ENCODE measurements at regions not wholly inside any gene's neighbourhood (a gene's known extent, or its start where the extent isn't known, plus 50 kb on each side); places are given as distances from the start of the nearest gene placed in this dataset.

GRCh38 chr6:91366781-91367180 is 779.9 kb upstream of the MAP3K7 start:
- Histone ChIP-seq H3K9me3 (ENCODE audit: insufficient read depth, low read length) (no peaks in the 10 kb centered on the region), H3K27me3 (ENCODE audit: insufficient read depth, insufficient read length) (no peaks in the 10 kb centered on the region), H3K9ac (ENCODE audit: insufficient read length, low read depth) (no peak overlapping the region), H3K4me3 (ENCODE audit: insufficient read length, low read depth) (no peak overlapping the region), H3K36me3 (ENCODE audit: insufficient read depth, insufficient read length, low read length) (no peaks in the 10 kb centered on the region), H3K4me1 (ENCODE audit: insufficient read depth, insufficient read length) (no peaks in the 10 kb centered on the region)
- TF ChIP-seq YY1 (IDR thresholded peaks at IDR 0.05; ENCODE audit: insufficient read depth, insufficient read length) (no peak), ZNF274 (IDR thresholded peaks at IDR 0.05; ENCODE audit: low read depth, low read length) (no peak), SUZ12 (IDR thresholded peaks at IDR 0.05; ENCODE audit: extremely low read depth, insufficient read depth, insufficient read length) (no peak)
- no peak for DNase-seq (ENCODE audit: low read depth, low spot score)

- no peak overlapping the region for H3K9ac ChIP-seq (ENCODE audit: insufficient read length, low read depth)
- H3K4me3 ChIP-seq (ENCODE audit: insufficient read length, low read depth): no peak overlapping the region
- no peak for DNase-seq (ENCODE audit: low read depth, low spot score)
- no peaks in the 10 kb centered on the region for H3K27me3 ChIP-seq (ENCODE audit: insufficient read depth, insufficient read length)
- H3K36me3 ChIP-seq (ENCODE audit: insufficient read depth, insufficient read length, low read length): no peaks in the 10 kb centered on the region
- H3K4me1 ChIP-seq (ENCODE audit: insufficient read depth, insufficient read length): no peaks in the 10 kb centered on the region
- TF ChIP-seq YY1 (IDR thresholded peaks at IDR 0.05; ENCODE audit: insufficient read depth, insufficient read length): no peak
- no peak for TF ChIP-seq ZNF274 (IDR thresholded peaks at IDR 0.05; ENCODE audit: low read depth, low read length)
- no peak for TF ChIP-seq SUZ12 (IDR thresholded peaks at IDR 0.05; ENCODE audit: extremely low read depth, insufficient read depth, insufficient read length)
- no peaks in the 10 kb centered on the region for H3K9me3 ChIP-seq (ENCODE audit: insufficient read depth, low read length)
These were observed 772.1 kb upstream of the MAP3K7 start for GRCh38 chr6:91358986-91359385.

GRCh38 chr6:91352878-91353277 is 766.0 kb upstream of the MAP3K7 start:
- Histone ChIP-seq H3K4me1 (ENCODE audit: insufficient read depth, insufficient read length) (no peaks in the 10 kb centered on the region), H3K27me3 (ENCODE audit: insufficient read depth, insufficient read length) (no peaks in the 10 kb centered on the region), H3K9me3 (ENCODE audit: insufficient read depth, low read length) (no peaks in the 10 kb centered on the region), H3K4me3 (ENCODE audit: insufficient read length, low read depth) (no peak overlapping the region), H3K9ac (ENCODE audit: insufficient read length, low read depth) (no peak overlapping the region), H3K36me3 (ENCODE audit: insufficient read depth, insufficient read length, low read length) (no peaks in the 10 kb centered on the region)
- TF ChIP-seq SUZ12 (IDR thresholded peaks at IDR 0.05; ENCODE audit: extremely low read depth, insufficient read depth, insufficient read length): no peak
- TF ChIP-seq YY1 (IDR thresholded peaks at IDR 0.05; ENCODE audit: insufficient read depth, insufficient read length): no peak
- TF ChIP-seq ZNF274 (IDR thresholded peaks at IDR 0.05; ENCODE audit: low read depth, low read length): no peak
- DNase-seq (ENCODE audit: low read depth, low spot score): no peak

- no peaks in the 10 kb centered on the region for H3K36me3 ChIP-seq (ENCODE audit: insufficient read depth, insufficient read length, low read length)
- no peak for DNase-seq (ENCODE audit: low read depth, low spot score)
- H3K9ac ChIP-seq (ENCODE audit: insufficient read length, low read depth): no peak overlapping the region
- TF ChIP-seq ZNF274 (IDR thresholded peaks at IDR 0.05; ENCODE audit: low read depth, low read length) (no peak), SUZ12 (IDR thresholded peaks at IDR 0.05; ENCODE audit: extremely low read depth, insufficient read depth, insufficient read length) (no peak), YY1 (IDR thresholded peaks at IDR 0.05; ENCODE audit: insufficient read depth, insufficient read length) (no peak)
- H3K9me3 ChIP-seq (ENCODE audit: insufficient read depth, low read length): no peaks in the 10 kb centered on the region
- H3K4me3 ChIP-seq (ENCODE audit: insufficient read length, low read depth): no peak overlapping the region
- H3K27me3 ChIP-seq (ENCODE audit: insufficient read depth, insufficient read length): no peaks in the 10 kb centered on the region
- H3K4me1 ChIP-seq (ENCODE audit: insufficient read depth, insufficient read length): no peaks in the 10 kb centered on the region
These were observed 765.4 kb upstream of the MAP3K7 start for GRCh38 chr6:91352321-91352720.

DNA sequence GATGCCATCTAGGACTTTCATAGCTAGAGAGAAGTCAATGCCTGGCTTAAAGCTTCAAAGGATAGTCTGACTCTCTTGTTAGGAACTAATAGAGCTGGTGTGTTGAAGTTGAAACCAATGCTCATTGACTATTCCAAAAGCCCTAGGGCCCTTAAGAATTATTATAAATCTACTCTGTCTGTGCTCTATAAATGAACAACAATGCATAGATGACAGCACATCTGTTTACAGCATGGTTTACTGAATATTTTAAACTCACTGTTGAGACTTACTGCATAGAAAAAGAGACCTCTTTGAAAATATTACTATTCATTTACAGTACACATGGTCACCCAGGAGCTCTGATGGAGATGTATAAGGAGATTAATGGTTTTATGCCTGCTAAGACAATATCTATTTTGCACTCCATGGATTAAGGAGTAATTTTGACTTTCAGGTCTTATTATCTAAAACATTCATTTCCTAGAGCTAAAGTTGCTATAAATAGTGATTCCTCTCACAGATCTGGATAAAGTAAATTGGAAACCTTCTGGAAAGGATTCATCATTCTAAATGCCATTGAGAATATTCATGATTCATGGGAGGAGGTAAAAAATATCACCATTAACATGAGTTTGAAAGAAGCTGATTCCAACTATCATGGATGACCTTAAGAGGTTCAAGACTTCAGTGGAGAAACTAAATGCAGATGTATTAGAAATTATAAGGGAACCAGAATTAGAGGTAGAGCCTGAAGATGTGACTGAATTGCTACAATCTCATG is 763.5 kb upstream of the MAP3K7 start:
- H3K27me3 ChIP-seq (ENCODE audit: insufficient read depth, insufficient read length): no peaks in the 10 kb centered on the region
- H3K36me3 ChIP-seq (ENCODE audit: insufficient read depth, insufficient read length, low read length): no peaks in the 10 kb centered on the region
- no peaks in the 10 kb centered on the region for H3K9me3 ChIP-seq (ENCODE audit: insufficient read depth, low read length)
- no peak overlapping the region for H3K4me3 ChIP-seq (ENCODE audit: insufficient read length, low read depth)
- TF ChIP-seq SUZ12 (IDR thresholded peaks at IDR 0.05; ENCODE audit: extremely low read depth, insufficient read depth, insufficient read length): no peak
- TF ChIP-seq YY1 (IDR thresholded peaks at IDR 0.05; ENCODE audit: insufficient read depth, insufficient read length): no peak
- TF ChIP-seq ZNF274 (IDR thresholded peaks at IDR 0.05; ENCODE audit: low read depth, low read length): no peak
- no peaks in the 10 kb centered on the region for H3K4me1 ChIP-seq (ENCODE audit: insufficient read depth, insufficient read length)
- no peak for DNase-seq (ENCODE audit: low read depth, low spot score)
- H3K9ac ChIP-seq (ENCODE audit: insufficient read length, low read depth): no peak overlapping the region

GRCh38 chr6:91341473-91341872 is 754.6 kb upstream of the MAP3K7 start:
- no peaks in the 10 kb centered on the region for H3K36me3 ChIP-seq (ENCODE audit: insufficient read depth, insufficient read length, low read length)
- no peaks in the 10 kb centered on the region for H3K9me3 ChIP-seq (ENCODE audit: insufficient read depth, low read length)
- H3K4me1 ChIP-seq (ENCODE audit: insufficient read depth, insufficient read length): no peaks in the 10 kb centered on the region
- no peak overlapping the region for H3K9ac ChIP-seq (ENCODE audit: insufficient read length, low read depth)
- no peak for DNase-seq (ENCODE audit: low read depth, low spot score)
- H3K4me3 ChIP-seq (ENCODE audit: insufficient read length, low read depth): no peak overlapping the region
- H3K27me3 ChIP-seq (ENCODE audit: insufficient read depth, insufficient read length): no peaks in the 10 kb centered on the region
- no peak for TF ChIP-seq YY1 (IDR thresholded peaks at IDR 0.05; ENCODE audit: insufficient read depth, insufficient read length)
- TF ChIP-seq SUZ12 (IDR thresholded peaks at IDR 0.05; ENCODE audit: extremely low read depth, insufficient read depth, insufficient read length): no peak
- TF ChIP-seq ZNF274 (IDR thresholded peaks at IDR 0.05; ENCODE audit: low read depth, low read length): no peak

DNA sequence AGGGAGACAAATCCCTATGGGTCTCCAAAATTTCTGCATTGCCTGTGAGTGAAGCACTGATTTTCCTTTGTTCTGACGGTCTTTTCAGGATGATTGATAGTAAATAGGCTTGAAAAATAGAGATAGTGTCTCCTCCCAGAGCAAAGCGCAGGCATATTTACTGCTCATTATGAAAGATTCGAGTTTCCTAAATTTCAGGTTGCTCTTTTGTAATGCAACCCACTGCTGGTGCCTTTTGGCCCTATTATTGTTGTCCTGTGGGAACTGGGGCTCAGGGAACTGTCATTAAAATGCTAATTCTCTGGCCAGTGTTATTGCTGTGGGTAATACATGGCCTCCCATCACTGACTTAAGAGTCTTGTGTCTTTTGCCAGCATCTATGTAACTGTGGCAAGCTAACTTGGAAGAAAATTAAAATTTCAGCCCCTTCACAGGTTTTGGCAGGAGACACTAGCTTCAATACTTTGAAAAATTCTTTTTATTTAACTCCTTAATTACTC is 754.1 kb upstream of the MAP3K7 start:
- no peak overlapping the region for H3K9ac ChIP-seq (ENCODE audit: insufficient read length, low read depth)
- no peak overlapping the region for H3K4me3 ChIP-seq (ENCODE audit: insufficient read length, low read depth)
- H3K36me3 ChIP-seq (ENCODE audit: insufficient read depth, insufficient read length, low read length): no peaks in the 10 kb centered on the region
- H3K27me3 ChIP-seq (ENCODE audit: insufficient read depth, insufficient read length): no peaks in the 10 kb centered on the region
- TF ChIP-seq YY1 (IDR thresholded peaks at IDR 0.05; ENCODE audit: insufficient read depth, insufficient read length) (no peak), ZNF274 (IDR thresholded peaks at IDR 0.05; ENCODE audit: low read depth, low read length) (no peak), SUZ12 (IDR thresholded peaks at IDR 0.05; ENCODE audit: extremely low read depth, insufficient read depth, insufficient read length) (no peak)
- H3K4me1 ChIP-seq (ENCODE audit: insufficient read depth, insufficient read length): no peaks in the 10 kb centered on the region
- H3K9me3 ChIP-seq (ENCODE audit: insufficient read depth, low read length): no peaks in the 10 kb centered on the region
- peak; percentile 5 for DNase-seq (ENCODE audit: low read depth, low spot score)
